Gastrocnemius medialis (tissue), 4 donors: ENCODE measurements at regions not wholly inside any gene's neighbourhood (a gene's known extent, or its start where the extent isn't known, plus 50 kb on each side); places are given as distances from the start of the nearest gene placed in this dataset.

Experiments
- CTCF ChIP-seq, 5 experiments: fragments of 450-650 bp in 3 of 5; fragments of 200-600 bp in 2 of 5; sonication (generic) in 2 of 5; IDR thresholded peaks in 4 of 5; conservative IDR thresholded peaks in 1 of 5; 1 replicate in 4 of 5; 2 replicates in 1 of 5; pipeline ENCODE4 v1.5.1; 2016 to 2019; ENCODE audit warnings: antibody characterized with exemption in 5 of 5, mild to moderate bottlenecking in 3 of 5, moderate library complexity in 3 of 5
- POLR2A ChIP-seq, 2 donors: fragments of 450-650 bp; IDR thresholded peaks; one replicate each; pipeline ENCODE4 v1.6.1; 2017; ENCODE audit warnings: antibody characterized with exemption in 2 of 2, mild to moderate bottlenecking in 2 of 2, moderate library complexity in 2 of 2

GRCh38 chr6:167759912-167760311 is 66.8 kb upstream of the AFDN start:
- TF ChIP-seq CTCF (IDR thresholded peaks at IDR 0.05 in 4 of 5, conservative IDR thresholded peaks at IDR 0.05 in 1 of 5), result no peak
- TF ChIP-seq POLR2A (IDR thresholded peaks at IDR 0.05), result no peak
